K562 (cell line): ENCODE measurements at regions not wholly inside any gene's neighbourhood (a gene's known extent, or its start where the extent isn't known, plus 50 kb on each side); places are given as distances from the start of the nearest gene placed in this dataset.

ENCODE experiments used
- ARID2 ChIP-seq: fragments of 450-650 bp; IDR thresholded peaks from 2 replicates; pipeline ENCODE4 v1.6.1; 2017; ENCODE audit warnings: antibody characterized with exemption, mild to moderate bottlenecking
- ARID3B ChIP-seq: fragments of 250-450 bp; sonication (Bioruptor Pico); IDR thresholded peaks from 2 replicates; pipeline ENCODE4 v1.4.0; 2020; ENCODE audit warnings: borderline replicate concordance
- CBX3 ChIP-seq, 2 experiments: IDR thresholded peaks; 1 replicate in 1 of 2; 2 replicates in 1 of 2; pipeline ENCODE4 v1.6.1; 2012; ENCODE audit warnings: inconsistent platforms in 2 of 2, low read length in 2 of 2, borderline replicate concordance in 1 of 2, control low read depth in 1 of 2
- CHCHD3 ChIP-seq: fragments of 250-450 bp; sonication (Bioruptor Pico); IDR thresholded peaks from 2 replicates; pipeline ENCODE4 v2.1.2; 2022; ENCODE audit warnings: mild to moderate bottlenecking
- GATA2 ChIP-seq: sonication (generic); formaldehyde crosslinking; IDR thresholded peaks from 2 replicates; pipeline ENCODE4 v1.4.0; 2020; ENCODE audit warnings: mild to moderate bottlenecking, missing genetic modification reagents
- MCM3 ChIP-seq: fragments of 450-650 bp; IDR thresholded peaks from 2 replicates; pipeline ENCODE4 v1.6.1; 2016
- NR2C2 ChIP-seq, 2 experiments: fragments of 200-800 bp in 1 of 2; sonication (Bioruptor generic) in 1 of 2; sonication (generic) in 1 of 2; formaldehyde crosslinking in 1 of 2; IDR thresholded peaks; 2 replicates each; pipeline versions ENCODE4 v1.6.1 to v1.8.0; 2016 to 2022; ENCODE audit warnings: mild to moderate bottlenecking in 1 of 2, missing compliant biosample characterization in 1 of 2, missing genetic modification characterization in 1 of 2, missing genetic modification reagents in 1 of 2
- RBM39 ChIP-seq: fragments of 200-400 bp; formaldehyde crosslinking; optimal IDR thresholded peaks from 2 replicates; pipeline ENCODE3; 2018; ENCODE audit warnings: low read depth, low read length
- SMC3 ChIP-seq: conservative IDR thresholded peaks from 2 replicates; pipeline ENCODE4 v1.6.1; 2011; ENCODE audit warnings: low read depth, low read length, improper control_type of control experiment; ENCODE audit not compliant: insufficient read depth
- SNIP1 ChIP-seq: fragments of 450-650 bp; IDR thresholded peaks from 2 replicates; pipeline ENCODE4 v1.7.1; 2017; ENCODE audit warnings: low read depth, mild to moderate bottlenecking
- ZFP30 ChIP-seq: fragments of 250-450 bp; sonication (Bioruptor Pico); IDR thresholded peaks from 2 replicates; pipeline ENCODE4 v1.8.0; 2022; ENCODE audit warnings: moderate library complexity, mild to moderate bottlenecking, inconsistent platforms, borderline replicate concordance
- ZNF398 ChIP-seq: fragments of 250-450 bp; sonication (Bioruptor Pico); IDR thresholded peaks from 2 replicates; pipeline ENCODE4 v1.8.0; 2021; ENCODE audit warnings: moderate library complexity, mild to moderate bottlenecking, inconsistent platforms
- ZNF764 ChIP-seq: fragments of 250-450 bp; sonication (Bioruptor Pico); IDR thresholded peaks from 2 replicates; pipeline ENCODE4 v1.4.0; 2020; ENCODE audit warnings: low read depth, mild to moderate bottlenecking, moderate library complexity
- TF ChIP-seq, protein P1 (sequence below), 2 experiments: fragments of 450-650 bp; IDR thresholded peaks; 2 replicates each; pipeline ENCODE4 v1.6.1; 2016
- TF ChIP-seq, protein P2 (sequence below): sonication (generic); formaldehyde crosslinking; IDR thresholded peaks from 2 replicates; pipeline ENCODE4 v1.8.0; 2023; ENCODE audit warnings: mild to moderate bottlenecking, missing genetic modification reagents
- TF ChIP-seq, protein P3 (sequence below): fragments of 450-650 bp; formaldehyde crosslinking; IDR thresholded peaks from 2 replicates; pipeline ENCODE4 v1.4.0; 2020; ENCODE audit warnings: mild to moderate bottlenecking, moderate library complexity

DNA sequence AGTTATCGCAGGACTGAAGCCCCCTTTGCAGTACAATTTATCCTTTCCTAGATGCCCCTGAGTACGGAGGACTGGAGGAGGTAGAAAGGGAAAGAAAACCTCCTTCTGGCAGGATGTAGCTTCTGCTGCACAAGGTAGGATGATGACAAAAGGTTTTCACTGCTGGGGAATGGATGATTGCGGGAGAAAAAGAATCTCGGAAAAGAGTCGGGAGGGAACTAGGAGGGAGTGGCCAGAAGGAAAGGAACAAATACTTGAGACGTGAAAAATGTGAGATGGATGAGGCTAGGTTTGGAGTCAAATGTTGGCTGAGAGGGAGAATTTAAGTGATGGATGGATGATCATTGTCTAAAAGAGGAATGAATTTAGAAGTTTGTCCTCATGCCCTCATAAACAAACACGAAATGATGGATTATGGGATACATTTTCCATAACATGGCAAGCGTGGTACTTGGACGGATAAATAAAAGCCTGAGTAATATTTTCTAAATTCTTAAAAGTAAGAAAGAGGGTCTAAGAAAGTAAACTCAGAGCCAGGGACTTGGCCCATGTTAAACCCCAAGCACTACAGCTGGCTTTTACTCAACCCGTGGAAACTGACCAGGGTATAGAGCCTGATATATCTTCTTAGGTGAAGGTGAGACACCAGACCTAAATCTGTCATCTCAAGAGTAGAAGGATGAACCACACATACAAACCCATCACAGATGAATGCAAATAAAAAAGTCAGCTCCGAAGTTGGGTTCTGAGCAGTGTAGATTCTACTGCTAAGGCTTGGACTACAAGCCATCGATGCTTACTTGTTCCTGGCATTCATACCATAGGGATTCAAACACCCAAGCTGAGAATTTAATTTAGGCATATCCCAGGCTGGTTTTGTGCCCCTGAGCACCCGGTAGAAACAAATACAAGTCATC lies 72.4 kb downstream of the HFE start (continued):
- TF ChIP-seq, protein P1, sequence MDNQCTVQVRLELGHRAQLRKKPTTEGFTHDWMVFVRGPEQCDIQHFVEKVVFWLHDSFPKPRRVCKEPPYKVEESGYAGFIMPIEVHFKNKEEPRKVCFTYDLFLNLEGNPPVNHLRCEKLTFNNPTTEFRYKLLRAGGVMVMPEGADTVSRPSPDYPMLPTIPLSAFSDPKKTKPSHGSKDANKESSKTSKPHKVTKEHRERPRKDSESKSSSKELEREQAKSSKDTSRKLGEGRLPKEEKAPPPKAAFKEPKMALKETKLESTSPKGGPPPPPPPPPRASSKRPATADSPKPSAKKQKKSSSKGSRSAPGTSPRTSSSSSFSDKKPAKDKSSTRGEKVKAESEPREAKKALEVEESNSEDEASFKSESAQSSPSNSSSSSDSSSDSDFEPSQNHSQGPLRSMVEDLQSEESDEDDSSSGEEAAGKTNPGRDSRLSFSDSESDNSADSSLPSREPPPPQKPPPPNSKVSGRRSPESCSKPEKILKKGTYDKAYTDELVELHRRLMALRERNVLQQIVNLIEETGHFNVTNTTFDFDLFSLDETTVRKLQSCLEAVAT (IDR thresholded peaks at IDR 0.05), result peak; percentile 92 to 96
- TF ChIP-seq ARID2 (0 out of 2 replicates have a peak, but pooled peaks have one; percentile 7), CHCHD3 (CRISPR knock-in tag) (peak; percentile 64), ZNF398 (CRISPR knock-in tag) (no peak), GATA2 (CRISPR knock-in tag) (no peak), SMC3 (no peak), ZNF764 (CRISPR knock-in tag) (0 out of 2 replicates have a peak, but pooled peaks have one; percentile 7), RBM39 (peak; percentile 52), ZFP30 (CRISPR knock-in tag) (0 out of 2 replicates have a peak, but pooled peaks have one; percentile 13), NR2C2 (CRISPR knock-in tag; IDR thresholded peaks at IDR 0.05) (no peak), NR2C2 (tag; IDR thresholded peaks at IDR 0.05) (no peak), MCM3 (no peak), ARID3B (CRISPR knock-in tag) (no peak), CBX3 (IDR thresholded peaks at IDR 0.05; ENCODE audit: borderline replicate concordance in 1 of 2, low read length in 2 of 2) (no peak), SNIP1 (no peak; the same call in 1 of the 2 replicates)
- TF ChIP-seq, protein P2, sequence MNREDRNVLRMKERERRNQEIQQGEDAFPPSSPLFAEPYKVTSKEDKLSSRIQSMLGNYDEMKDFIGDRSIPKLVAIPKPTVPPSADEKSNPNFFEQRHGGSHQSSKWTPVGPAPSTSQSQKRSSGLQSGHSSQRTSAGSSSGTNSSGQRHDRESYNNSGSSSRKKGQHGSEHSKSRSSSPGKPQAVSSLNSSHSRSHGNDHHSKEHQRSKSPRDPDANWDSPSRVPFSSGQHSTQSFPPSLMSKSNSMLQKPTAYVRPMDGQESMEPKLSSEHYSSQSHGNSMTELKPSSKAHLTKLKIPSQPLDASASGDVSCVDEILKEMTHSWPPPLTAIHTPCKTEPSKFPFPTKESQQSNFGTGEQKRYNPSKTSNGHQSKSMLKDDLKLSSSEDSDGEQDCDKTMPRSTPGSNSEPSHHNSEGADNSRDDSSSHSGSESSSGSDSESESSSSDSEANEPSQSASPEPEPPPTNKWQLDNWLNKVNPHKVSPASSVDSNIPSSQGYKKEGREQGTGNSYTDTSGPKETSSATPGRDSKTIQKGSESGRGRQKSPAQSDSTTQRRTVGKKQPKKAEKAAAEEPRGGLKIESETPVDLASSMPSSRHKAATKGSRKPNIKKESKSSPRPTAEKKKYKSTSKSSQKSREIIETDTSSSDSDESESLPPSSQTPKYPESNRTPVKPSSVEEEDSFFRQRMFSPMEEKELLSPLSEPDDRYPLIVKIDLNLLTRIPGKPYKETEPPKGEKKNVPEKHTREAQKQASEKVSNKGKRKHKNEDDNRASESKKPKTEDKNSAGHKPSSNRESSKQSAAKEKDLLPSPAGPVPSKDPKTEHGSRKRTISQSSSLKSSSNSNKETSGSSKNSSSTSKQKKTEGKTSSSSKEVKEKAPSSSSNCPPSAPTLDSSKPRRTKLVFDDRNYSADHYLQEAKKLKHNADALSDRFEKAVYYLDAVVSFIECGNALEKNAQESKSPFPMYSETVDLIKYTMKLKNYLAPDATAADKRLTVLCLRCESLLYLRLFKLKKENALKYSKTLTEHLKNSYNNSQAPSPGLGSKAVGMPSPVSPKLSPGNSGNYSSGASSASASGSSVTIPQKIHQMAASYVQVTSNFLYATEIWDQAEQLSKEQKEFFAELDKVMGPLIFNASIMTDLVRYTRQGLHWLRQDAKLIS (CRISPR knock-in tag), result no peak
- TF ChIP-seq, protein P3, sequence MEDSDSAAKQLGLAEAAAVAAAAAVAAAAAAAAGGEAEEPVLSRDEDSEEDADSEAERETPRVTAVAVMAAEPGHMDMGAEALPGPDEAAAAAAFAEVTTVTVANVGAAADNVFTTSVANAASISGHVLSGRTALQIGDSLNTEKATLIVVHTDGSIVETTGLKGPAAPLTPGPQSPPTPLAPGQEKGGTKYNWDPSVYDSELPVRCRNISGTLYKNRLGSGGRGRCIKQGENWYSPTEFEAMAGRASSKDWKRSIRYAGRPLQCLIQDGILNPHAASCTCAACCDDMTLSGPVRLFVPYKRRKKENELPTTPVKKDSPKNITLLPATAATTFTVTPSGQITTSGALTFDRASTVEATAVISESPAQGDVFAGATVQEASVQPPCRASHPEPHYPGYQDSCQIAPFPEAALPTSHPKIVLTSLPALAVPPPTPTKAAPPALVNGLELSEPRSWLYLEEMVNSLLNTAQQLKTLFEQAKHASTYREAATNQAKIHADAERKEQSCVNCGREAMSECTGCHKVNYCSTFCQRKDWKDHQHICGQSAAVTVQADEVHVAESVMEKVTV (CRISPR knock-in tag), result no peak
